Esophagus squamous epithelium (tissue), 4 donors: ENCODE measurements at regions not wholly inside any gene's neighbourhood (a gene's known extent, or its start where the extent isn't known, plus 50 kb on each side); places are given as distances from the start of the nearest gene placed in this dataset.
"Not testable (repeated sequence)": the region's sequence is repeated elsewhere in the genome, so short reads cannot be mapped to it uniquely, and the experiment has no call there.

Source experiments
- CTCF ChIP-seq, 6 experiments: fragments of 450-650 bp in 4 of 6; fragments of 200-600 bp in 2 of 6; sonication (generic) in 2 of 6; IDR thresholded peaks; one replicate each; pipeline ENCODE4 v1.5.1; 2016 to 2019; ENCODE audit warnings: antibody characterized with exemption in 6 of 6, mild to moderate bottlenecking in 4 of 6, moderate library complexity in 4 of 6
- POLR2A ChIP-seq, 4 donors: fragments of 450-650 bp; IDR thresholded peaks; one replicate each; pipeline ENCODE4 v1.6.1; 2017; ENCODE audit warnings: antibody characterized with exemption in 4 of 4, mild to moderate bottlenecking in 4 of 4, moderate library complexity in 3 of 4

DNA sequence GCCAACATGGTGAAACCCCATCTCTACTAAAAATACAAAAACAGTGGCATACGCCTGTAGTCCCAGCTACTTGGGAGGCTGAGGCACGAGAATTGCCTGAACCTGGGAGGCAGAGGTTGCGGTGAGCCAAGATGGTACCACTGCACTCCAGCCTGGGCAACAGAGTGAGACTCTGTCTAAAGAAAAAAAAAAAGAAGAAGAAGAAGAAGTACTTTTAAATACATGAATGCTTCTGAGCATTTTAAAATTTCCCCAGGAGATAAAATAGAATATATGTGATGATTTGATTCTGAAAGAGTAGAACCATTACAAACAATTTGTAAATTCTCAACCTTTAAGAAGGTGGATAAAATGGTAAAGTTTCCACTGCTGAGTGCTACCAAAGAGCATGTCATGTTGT lies 97.2 kb downstream of the PLEKHG1 start:
- TF ChIP-seq CTCF, POLR2A (IDR thresholded peaks at IDR 0.05): not testable (repeated sequence)
